Mucosa of gallbladder (tissue), 1 donor: ENCODE measurements at regions not wholly inside any gene's neighbourhood (a gene's known extent, or its start where the extent isn't known, plus 50 kb on each side); places are given as distances from the start of the nearest gene placed in this dataset.
"Not testable (repeated sequence)": the region's sequence is repeated elsewhere in the genome, so short reads cannot be mapped to it uniquely, and the experiment has no call there.

ENCODE experiments used
- DNase-seq: peaks from one replicate; pipeline ENCODE4 v3.0.0-alpha.2; 2020; ENCODE audit warnings: low spot score
- donor health status: DM: no; HTN: no; CAD: no.

- no peak for DNase-seq
These were observed 385.9 kb downstream of the GLUD2 start for GRCh38 chrX:121433289-121433688.

- DNase-seq: not testable (repeated sequence)
These were observed 390.3 kb downstream of the GLUD2 start for GRCh38 chrX:121437666-121438065.

- DNase-seq: no peak
These were observed 408.5 kb downstream of the GLUD2 start for GRCh38 chrX:121455890-121456289.

- DNase-seq: no peak
These were observed 408.9 kb downstream of the GLUD2 start for GRCh38 chrX:121456315-121456714.

- DNase-seq: no peak
These were observed 409.7 kb downstream of the GLUD2 start for GRCh38 chrX:121457096-121457495.

GRCh38 chrX:121479406-121479805 lies 432.0 kb downstream of the GLUD2 start:
- no peak for DNase-seq

GRCh38 chrX:121496966-121497365 lies 449.6 kb downstream of the GLUD2 start:
- no peak for DNase-seq

- no peak for DNase-seq
These were observed 456.7 kb downstream of the GLUD2 start for GRCh38 chrX:121504153-121504552.

GRCh38 chrX:121546317-121546716 lies 498.9 kb downstream of the GLUD2 start:
- DNase-seq: no peak

- DNase-seq: no peak
These were observed 511.5 kb downstream of the GLUD2 start for GRCh38 chrX:121558886-121559285.

- DNase-seq: no peak
These were observed 515.2 kb downstream of the GLUD2 start for GRCh38 chrX:121562616-121563015.

GRCh38 chrX:121569609-121570008 lies 522.2 kb downstream of the GLUD2 start:
- DNase-seq: no peak

- no peak for DNase-seq
These were observed 522.8 kb downstream of the GLUD2 start for GRCh38 chrX:121570072-121570841.

- no peak for DNase-seq
These were observed 523.9 kb downstream of the GLUD2 start for GRCh38 chrX:121571333-121571732.

- not testable (repeated sequence) for DNase-seq
These were observed 527.0 kb downstream of the GLUD2 start for GRCh38 chrX:121574384-121574783.

GRCh38 chrX:121579016-121579760 lies 531.8 kb downstream of the GLUD2 start:
- peak; percentile 27 for DNase-seq

GRCh38 chrX:121581885-121582284 lies 534.5 kb downstream of the GLUD2 start:
- no peak for DNase-seq

GRCh38 chrX:121585626-121586025 lies 538.2 kb downstream of the GLUD2 start:
- no peak for DNase-seq

GRCh38 chrX:121592884-121593283 lies 545.5 kb downstream of the GLUD2 start:
- DNase-seq: no peak

GRCh38 chrX:121598356-121598755 lies 550.9 kb downstream of the GLUD2 start:
- no peak for DNase-seq

GRCh38 chrX:121635141-121635540 lies 587.7 kb downstream of the GLUD2 start:
- no peak for DNase-seq

GRCh38 chrX:121639781-121640180 lies 592.4 kb downstream of the GLUD2 start:
- DNase-seq: no peak

- DNase-seq: no peak
These were observed 594.1 kb downstream of the GLUD2 start for GRCh38 chrX:121641560-121641959.
